ENCODE measurements at regions not wholly inside any gene's neighbourhood (a gene's known extent, or its start where the extent isn't known, plus 50 kb on each side); places are given as distances from the start of the nearest gene placed in this dataset.

DNA sequence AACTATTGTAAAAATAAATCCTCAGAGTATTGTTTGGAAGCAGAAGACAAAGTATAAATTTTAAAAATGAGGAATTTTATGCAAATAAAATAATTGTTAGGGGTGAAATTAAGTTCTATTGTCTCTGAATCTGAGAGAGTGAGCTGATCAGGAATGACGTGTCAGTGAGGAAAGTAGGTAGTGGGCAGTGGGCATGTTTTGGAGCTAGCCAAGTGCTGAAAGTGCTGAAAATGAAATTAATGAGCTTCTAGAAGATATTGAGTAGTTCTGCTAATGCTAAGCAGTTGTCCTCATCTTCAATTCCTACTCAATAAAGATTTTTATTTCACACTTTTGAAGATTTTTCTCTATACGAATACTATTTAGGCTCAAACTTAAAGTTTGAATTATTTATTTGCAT lies 1167.8 kb upstream of the PCDH20 start:
- Mint-ChIP-seq H3K9me3 (peaks cover 0 to 4% (median 0%) of the 10 kb centered on the region in 7 donors), H3K27ac (no peak overlapping the region), H3K4me3 (no peak overlapping the region), H3K36me3 (no peaks in the 10 kb centered on the region), H3K4me1 (no peaks in the 10 kb centered on the region), H3K27me3 (no peaks in the 10 kb centered on the region)
- ATAC-seq (ENCODE audit: low read depth in 2 of 2) (no peak), DNase-seq (no peak)

DNA sequence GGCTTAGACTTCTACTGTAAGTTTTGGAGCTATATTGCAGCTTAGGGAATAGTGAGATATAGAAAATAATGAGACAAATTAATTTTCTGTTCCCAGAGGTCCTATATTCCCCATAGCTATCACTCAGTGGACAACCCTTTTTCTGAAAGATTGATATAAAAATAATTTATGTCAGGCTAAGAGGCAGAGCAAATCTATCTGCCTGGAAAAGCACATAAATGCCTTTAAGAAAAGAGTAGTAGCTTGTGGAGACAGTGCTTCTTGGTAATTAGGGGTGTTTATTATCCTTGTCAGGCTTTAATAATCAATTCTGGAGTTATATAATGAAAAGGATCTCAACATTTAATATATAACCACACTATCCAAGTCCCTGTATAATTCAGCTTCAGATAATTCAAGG lies 1162.8 kb upstream of the PCDH20 start:
- Mint-ChIP-seq H3K36me3 (no peaks in the 10 kb centered on the region), H3K27me3 (no peaks in the 10 kb centered on the region), H3K9me3 (peaks cover 0 to 2% (median 0%) of the 10 kb centered on the region in 7 donors), H3K27ac (no peak overlapping the region), H3K4me3 (no peak overlapping the region), H3K4me1 (no peaks in the 10 kb centered on the region)
- DNase-seq (no peak), ATAC-seq (ENCODE audit: low read depth in 2 of 2) (no peak)

DNA sequence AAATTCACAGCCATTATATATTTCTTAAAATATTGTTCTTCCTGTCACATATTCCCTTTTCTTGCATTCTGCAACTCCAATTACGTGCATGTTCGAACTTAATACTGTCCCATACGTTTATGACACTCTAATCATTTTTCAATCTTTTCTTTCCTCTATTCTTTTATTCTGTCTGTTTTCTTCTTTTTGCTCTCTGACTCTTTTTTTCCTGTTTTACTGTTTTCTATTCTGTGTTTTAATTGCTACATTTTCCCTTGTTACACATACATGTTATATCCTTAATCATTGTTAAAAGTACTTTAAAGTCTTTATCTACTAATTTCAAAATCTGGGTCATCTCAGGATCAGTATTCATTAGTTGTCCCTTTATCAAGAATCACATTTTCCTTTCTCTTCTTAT lies 1149.1 kb upstream of the PCDH20 start:
- Mint-ChIP-seq H3K9me3 (peaks cover 0 to 4% (median 2%) of the 10 kb centered on the region in 7 donors), H3K36me3 (no peaks in the 10 kb centered on the region), H3K4me3 (no peak overlapping the region), H3K4me1 (no peaks in the 10 kb centered on the region), H3K27me3 (no peaks in the 10 kb centered on the region), H3K27ac (no peak overlapping the region)
- ATAC-seq (ENCODE audit: low read depth in 2 of 2) = no peak
- DNase-seq = no peak

DNA sequence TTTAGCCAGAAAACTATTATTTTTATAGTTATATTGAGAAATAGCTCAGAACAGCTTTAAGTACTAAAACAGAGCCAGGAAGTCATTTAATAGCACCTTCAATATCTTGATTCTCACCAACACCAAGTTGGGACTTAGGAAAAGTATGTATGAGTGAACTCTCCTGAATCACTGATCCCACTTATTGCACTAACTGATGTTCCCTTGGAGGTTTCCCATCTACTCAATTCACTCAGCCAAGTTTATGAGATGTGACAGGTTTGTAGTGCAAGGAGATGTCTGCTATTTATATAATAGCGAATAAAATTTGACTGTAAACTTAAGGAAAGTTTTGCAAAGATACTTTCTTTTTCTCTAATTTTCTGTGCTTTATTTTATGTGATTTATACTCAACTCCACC lies 1147.6 kb upstream of the PCDH20 start:
- H3K27ac Mint-ChIP-seq = no peak overlapping the region
- H3K27me3 Mint-ChIP-seq = no peaks in the 10 kb centered on the region
- DNase-seq (no peak), ATAC-seq (ENCODE audit: low read depth in 2 of 2) (no peak)
- H3K4me3 Mint-ChIP-seq = no peak overlapping the region
- H3K9me3 Mint-ChIP-seq = peaks cover 0 to 4% (median 2%) of the 10 kb centered on the region in 7 donors
- no peaks in the 10 kb centered on the region for H3K4me1 Mint-ChIP-seq
- no peaks in the 10 kb centered on the region for H3K36me3 Mint-ChIP-seq

DNA sequence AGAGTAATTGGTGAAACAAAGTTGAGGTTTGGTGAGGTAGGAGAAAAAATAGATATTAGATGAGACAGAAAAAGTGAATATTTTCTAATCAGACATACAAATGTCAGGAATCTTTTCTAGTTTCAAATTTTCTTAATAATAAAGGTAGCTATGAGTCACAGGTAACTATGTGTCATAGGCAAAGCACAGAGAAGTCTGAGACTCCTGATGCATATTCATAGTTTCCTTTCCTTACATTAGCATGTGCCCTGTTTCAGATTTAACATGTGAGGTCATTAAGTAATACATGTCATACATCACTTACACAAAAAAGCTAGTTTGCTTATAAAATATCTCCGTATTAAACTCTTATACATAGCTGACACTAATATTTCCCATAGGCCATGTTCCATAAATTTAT lies 1141.3 kb upstream of the PCDH20 start:
- no peak for ATAC-seq (ENCODE audit: low read depth in 2 of 2)
- H3K9me3 Mint-ChIP-seq = peaks cover 0 to 4% (median 2%) of the 10 kb centered on the region in 7 donors
- H3K4me3 Mint-ChIP-seq = no peak overlapping the region
- H3K36me3 Mint-ChIP-seq = no peaks in the 10 kb centered on the region
- no peaks in the 10 kb centered on the region for H3K27me3 Mint-ChIP-seq
- H3K4me1 Mint-ChIP-seq = no peaks in the 10 kb centered on the region
- DNase-seq = no peak
- H3K27ac Mint-ChIP-seq = no peak overlapping the region

DNA sequence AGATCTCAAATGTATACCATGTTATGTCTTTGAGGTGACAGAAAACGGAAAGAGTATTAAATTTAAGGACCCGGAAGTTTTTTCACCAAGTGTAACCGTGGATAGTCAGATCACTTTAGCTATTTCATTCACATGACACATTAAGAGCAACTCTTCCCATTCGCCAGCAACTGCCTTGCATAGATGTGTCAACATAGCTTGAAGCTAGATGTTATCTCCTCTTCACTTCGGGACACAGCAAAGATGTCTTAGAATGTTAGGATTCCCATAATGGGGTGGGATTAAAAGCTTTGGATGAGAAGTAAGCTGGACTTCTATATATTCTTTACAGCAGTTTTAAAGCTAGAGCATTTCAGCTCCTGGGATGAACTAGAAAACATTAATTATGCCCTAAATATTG lies 1135.9 kb upstream of the PCDH20 start:
- Mint-ChIP-seq H3K4me3 (no peak overlapping the region), H3K9me3 (no peaks in the 10 kb centered on the region), H3K36me3 (no peaks in the 10 kb centered on the region), H3K27me3 (no peaks in the 10 kb centered on the region), H3K27ac (no peak overlapping the region), H3K4me1 (no peaks in the 10 kb centered on the region)
- no peak for ATAC-seq (ENCODE audit: low read depth in 2 of 2)
- no peak for DNase-seq

DNA sequence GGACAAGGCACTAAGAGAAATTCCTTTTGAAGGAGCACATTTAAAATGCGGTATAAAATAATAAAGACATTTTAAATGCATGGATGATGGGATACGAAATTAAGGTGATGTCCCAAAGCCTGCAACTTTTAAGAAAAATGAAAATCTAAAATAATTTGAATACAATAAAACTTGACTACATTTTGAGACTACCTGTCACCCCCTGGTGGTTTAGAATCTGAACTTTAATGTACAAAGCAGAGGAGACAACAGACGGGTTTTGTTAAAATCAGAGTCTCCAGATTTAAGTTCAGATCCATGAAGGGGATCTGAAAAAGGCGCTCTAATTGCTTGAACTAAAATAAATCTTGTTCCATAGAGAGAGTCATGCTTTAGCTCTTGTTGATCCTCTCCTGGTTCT lies 1129.3 kb upstream of the PCDH20 start:
- no peaks in the 10 kb centered on the region for H3K4me1 Mint-ChIP-seq
- no peak overlapping the region for H3K4me3 Mint-ChIP-seq
- no peaks in the 10 kb centered on the region for H3K9me3 Mint-ChIP-seq
- H3K36me3 Mint-ChIP-seq = no peaks in the 10 kb centered on the region
- ATAC-seq (ENCODE audit: low read depth in 2 of 2) = no peak
- no peak overlapping the region for H3K27ac Mint-ChIP-seq
- H3K27me3 Mint-ChIP-seq = no peaks in the 10 kb centered on the region
- no peak for DNase-seq

DNA sequence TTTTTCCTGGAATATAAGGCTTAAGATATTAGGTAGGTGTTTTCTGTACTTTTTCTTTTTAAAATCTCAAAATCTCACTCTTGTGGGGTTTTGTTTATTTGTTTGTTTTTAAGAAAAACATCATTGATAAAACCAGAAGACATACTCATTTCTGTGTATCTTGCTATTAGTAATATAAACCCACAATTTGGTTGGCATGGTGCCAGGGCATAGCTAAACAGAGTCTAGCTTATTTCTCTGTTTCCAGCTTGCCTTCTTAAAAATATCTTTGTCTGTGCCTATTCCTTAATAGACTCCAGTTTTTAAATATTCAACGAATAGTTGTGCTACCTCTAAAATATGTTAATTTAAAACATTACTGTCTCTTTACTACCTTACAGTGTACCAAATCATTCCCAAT lies 1121.9 kb upstream of the PCDH20 start:
- Mint-ChIP-seq H3K27me3 (no peaks in the 10 kb centered on the region), H3K27ac (no peak overlapping the region), H3K4me3 (no peak overlapping the region), H3K4me1 (no peaks in the 10 kb centered on the region), H3K9me3 (peaks cover 0 to 5% (median 0%) of the 10 kb centered on the region in 7 donors), H3K36me3 (no peaks in the 10 kb centered on the region)
- DNase-seq (no peak), ATAC-seq (ENCODE audit: low read depth in 2 of 2) (no peak)

DNA sequence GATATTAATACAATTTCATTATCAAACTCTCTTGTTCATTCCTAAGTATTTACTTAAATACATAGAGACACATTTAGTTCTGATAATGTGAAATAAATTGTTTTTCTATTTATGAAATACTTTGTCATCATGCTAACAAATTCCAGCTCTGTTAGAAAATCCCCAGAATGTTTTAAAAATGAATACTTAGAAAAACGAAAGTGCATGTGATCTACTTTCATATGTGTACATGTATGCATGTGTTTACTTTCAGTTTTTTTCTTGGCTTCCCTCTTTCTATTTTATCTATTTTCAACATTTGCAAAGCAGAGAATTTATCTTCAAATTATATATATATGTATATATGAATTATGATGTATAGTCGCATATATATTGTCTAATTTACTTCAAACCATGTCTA lies 1110.0 kb upstream of the PCDH20 start:
- Mint-ChIP-seq H3K27ac (no peak overlapping the region), H3K27me3 (no peaks in the 10 kb centered on the region), H3K4me1 (no peaks in the 10 kb centered on the region), H3K4me3 (no peak overlapping the region), H3K9me3 (no peaks in the 10 kb centered on the region), H3K36me3 (no peaks in the 10 kb centered on the region)
- ATAC-seq (ENCODE audit: low read depth in 2 of 2) = no peak
- DNase-seq = no peak

DNA sequence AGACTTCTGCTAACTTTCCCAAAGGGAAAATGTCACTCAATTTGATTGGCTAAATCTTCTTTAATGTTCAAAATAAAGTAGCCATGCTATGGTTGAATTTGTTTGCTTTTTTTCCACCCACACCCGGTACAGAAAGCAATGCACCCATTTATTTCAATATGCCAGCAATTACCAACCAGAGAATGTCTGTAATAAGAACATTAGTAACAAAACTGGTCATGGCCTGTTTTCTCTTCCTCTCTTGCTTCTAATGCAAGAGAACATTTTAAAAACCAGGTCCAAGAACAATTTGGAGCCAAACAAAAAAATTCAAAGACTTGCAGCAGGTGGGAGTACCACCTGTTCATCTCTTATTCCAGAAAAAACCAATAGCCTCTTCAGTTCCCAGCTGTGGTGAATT lies 1108.8 kb upstream of the PCDH20 start:
- Mint-ChIP-seq H3K4me1 (no peaks in the 10 kb centered on the region), H3K27ac (no peak overlapping the region), H3K36me3 (no peaks in the 10 kb centered on the region), H3K27me3 (no peaks in the 10 kb centered on the region), H3K9me3 (no peaks in the 10 kb centered on the region), H3K4me3 (no peak overlapping the region)
- ATAC-seq (ENCODE audit: low read depth in 2 of 2) (no peak), DNase-seq (no peak)

DNA sequence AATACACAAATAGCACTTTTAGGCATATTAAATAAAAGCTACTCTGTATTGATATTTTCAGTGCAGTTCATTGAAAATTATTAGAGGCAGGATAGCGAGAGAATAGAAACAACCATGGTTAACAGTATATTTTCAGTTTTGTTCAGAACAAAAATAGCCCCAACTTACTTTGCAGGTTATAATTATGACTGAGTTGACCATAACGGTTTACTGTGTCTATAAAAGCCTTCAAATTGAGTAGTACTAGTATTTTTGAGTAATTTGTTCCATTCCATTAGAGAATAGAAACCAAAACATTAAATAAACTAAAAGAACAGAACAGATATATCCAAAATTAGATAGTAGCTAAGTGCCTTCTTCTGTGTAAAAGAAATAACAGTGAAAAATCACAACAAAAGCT lies 1108.4 kb upstream of the PCDH20 start:
- Mint-ChIP-seq H3K27me3 (no peaks in the 10 kb centered on the region), H3K4me3 (no peak overlapping the region), H3K36me3 (no peaks in the 10 kb centered on the region), H3K27ac (no peak overlapping the region), H3K9me3 (no peaks in the 10 kb centered on the region), H3K4me1 (no peaks in the 10 kb centered on the region)
- no peak for ATAC-seq (ENCODE audit: low read depth in 2 of 2)
- no peak for DNase-seq

DNA sequence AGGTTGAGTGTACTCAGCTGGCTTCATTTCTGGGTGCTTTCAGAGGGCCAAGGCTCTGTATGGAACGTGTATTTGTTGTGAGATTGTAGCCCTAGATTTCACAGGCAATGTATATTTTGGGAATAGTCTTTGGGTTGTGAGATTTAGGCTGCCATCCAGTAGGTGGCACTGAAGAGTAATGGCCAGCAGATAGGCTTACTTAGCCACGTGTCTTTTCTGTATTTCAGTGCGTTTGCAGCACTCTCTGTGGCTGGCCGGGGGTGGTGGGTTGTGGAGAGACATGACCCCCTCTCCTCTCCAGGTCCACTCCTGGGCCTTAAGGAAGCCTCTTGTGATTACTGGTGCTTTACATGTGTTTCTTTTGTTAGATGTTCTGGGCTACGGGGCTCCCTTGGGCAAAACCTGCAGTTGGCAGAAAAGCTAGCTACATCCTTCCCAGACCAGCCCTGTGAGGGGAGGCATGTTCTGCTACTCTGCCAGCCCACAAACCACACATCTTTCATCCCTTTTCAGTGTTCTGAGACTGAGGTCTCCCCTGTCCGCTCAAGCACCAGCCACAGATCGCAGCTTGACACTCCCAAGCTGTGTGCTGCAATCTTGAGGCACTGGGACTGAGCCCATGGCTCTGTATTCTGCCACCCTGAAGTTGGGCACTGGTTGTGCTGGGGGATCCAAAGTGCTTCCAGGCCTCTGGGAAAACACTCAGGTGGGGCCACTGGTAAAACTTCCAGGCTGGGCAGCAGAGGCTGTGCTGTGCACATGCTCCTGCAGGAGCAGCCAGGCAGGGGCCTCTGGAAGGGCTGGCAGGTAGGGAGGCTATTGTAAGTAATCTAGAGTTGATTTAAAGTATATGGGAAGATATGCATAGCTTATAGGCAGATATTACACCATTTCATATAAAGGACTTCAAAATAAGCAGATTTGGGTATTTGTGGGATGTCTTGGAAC lies 1096.8 kb upstream of the PCDH20 start:
- peaks cover 0 to 1% (median 0%) of the 10 kb centered on the region in 7 donors for H3K9me3 Mint-ChIP-seq
- H3K36me3 Mint-ChIP-seq = no peaks in the 10 kb centered on the region
- H3K4me3 Mint-ChIP-seq = peak overlapping the region in 3 of 8 donors; percentile 12 to 42 (median 35)
- ATAC-seq (ENCODE audit: low read depth in 2 of 2) (peak; percentile 65 to 90), DNase-seq (peak; percentile 11)
- peaks cover 6 to 9% (median 7%) of the 10 kb centered on the region in 3 donors for H3K4me1 Mint-ChIP-seq
- no peak overlapping the region for H3K27ac Mint-ChIP-seq
- H3K27me3 Mint-ChIP-seq = peaks cover 0 to 5% (median 0%) of the 10 kb centered on the region in 3 donors

DNA sequence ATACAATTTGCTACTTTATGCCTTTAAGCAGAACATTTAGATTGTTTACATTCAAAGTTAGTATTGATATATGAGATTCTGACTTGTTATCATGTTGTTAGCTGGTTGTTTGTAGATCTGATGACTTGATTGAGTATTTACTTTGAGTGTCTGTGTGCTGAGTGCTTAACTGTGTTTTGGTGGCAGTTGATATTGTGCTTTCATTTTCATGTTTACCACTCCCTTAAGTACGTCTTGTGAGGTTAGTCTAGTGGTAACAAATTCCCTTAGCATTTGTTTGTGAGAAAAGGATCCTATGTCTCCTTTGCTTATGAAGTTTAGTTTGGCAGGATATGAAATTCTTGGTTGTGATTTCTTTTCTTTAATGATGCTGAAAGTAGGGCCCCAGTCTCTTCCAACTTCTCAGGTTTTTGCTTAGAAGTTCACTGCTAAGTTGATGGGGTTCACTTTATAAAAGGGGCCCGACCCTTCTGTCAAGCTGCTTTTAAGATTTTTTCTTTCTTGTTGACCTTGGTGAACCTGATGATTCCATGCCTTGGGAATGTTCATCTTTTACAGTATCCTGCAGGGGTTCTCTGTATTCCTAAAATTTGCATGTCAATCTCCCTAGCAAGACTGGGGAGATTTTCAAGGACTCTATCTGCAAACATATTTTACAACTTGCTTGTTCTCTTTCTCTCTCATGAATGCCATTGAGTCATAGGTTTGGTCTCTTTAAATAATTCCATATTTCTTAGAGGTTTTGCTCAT lies 1095.4 kb upstream of the PCDH20 start:
- ATAC-seq (ENCODE audit: low read depth in 2 of 2) = no peak
- DNase-seq = no peak
- Mint-ChIP-seq H3K27me3 (peaks cover 0 to 5% (median 0%) of the 10 kb centered on the region in 3 donors), H3K36me3 (no peaks in the 10 kb centered on the region), H3K9me3 (peaks cover 0 to 1% (median 0%) of the 10 kb centered on the region in 7 donors), H3K4me1 (peaks cover 6 to 9% (median 7%) of the 10 kb centered on the region in 3 donors), H3K27ac (no peak overlapping the region), H3K4me3 (no peak overlapping the region)

DNA sequence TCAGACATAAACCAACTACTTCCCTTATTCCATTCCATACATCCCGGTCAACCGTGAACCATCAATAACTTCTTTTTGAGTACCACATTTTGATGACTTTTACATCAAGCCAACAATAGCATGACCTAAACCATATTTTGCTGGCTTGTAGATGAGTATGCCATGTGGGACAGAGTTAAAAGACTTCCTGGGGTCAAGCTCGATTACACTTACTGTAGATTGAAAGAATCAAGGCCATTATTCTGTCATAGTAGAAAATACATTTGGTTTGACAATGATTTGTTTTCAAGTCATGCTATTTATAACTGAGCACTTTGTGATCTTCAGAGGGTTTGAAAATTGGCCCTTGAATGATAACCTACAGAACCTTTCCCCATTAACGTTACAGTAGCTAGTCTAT lies 1086.9 kb upstream of the PCDH20 start:
- no peaks in the 10 kb centered on the region for H3K4me1 Mint-ChIP-seq
- H3K4me3 Mint-ChIP-seq = no peak overlapping the region
- DNase-seq (no peak), ATAC-seq (ENCODE audit: low read depth in 2 of 2) (no peak)
- no peaks in the 10 kb centered on the region for H3K36me3 Mint-ChIP-seq
- H3K9me3 Mint-ChIP-seq = no peaks in the 10 kb centered on the region
- no peak overlapping the region for H3K27ac Mint-ChIP-seq
- no peaks in the 10 kb centered on the region for H3K27me3 Mint-ChIP-seq
